Neural progenitor cell (in vitro differentiated cells): ENCODE measurements at regions not wholly inside any gene's neighbourhood (a gene's known extent, or its start where the extent isn't known, plus 50 kb on each side); places are given as distances from the start of the nearest gene placed in this dataset.

Experiments
- DNase-seq: peaks from one replicate; pipeline ENCODE4 v3.0.0-alpha.2; 2016; ENCODE audit warnings: low spot score
- H2AFZ ChIP-seq: fragments of 200-600 bp; sonication (generic); replicated peaks from 2 replicates; pipeline ENCODE4 v1.6.1; 2016; ENCODE audit warnings: antibody characterized with exemption
- H3F3A ChIP-seq: fragments of 200-600 bp; sonication (generic); 2 replicates; pipeline ENCODE4 v1.6.1; 2016; ENCODE audit warnings: antibody characterized with exemption, low read depth
- H3K27ac ChIP-seq: fragments of 200-600 bp; sonication (generic); 2 replicates; pipeline ENCODE4 v1.5.1; 2016; ENCODE audit warnings: mild to moderate bottlenecking
- H3K27me3 ChIP-seq: fragments of 200-600 bp; sonication (generic); 2 replicates; pipeline ENCODE4 v1.6.1; 2016; ENCODE audit warnings: mild to moderate bottlenecking, moderate library complexity
- H3K36me3 ChIP-seq: fragments of 200-600 bp; sonication (generic); 2 replicates; pipeline ENCODE4 v1.5.1; 2016
- H3K4me1 ChIP-seq: fragments of 200-600 bp; sonication (generic); 2 replicates; pipeline ENCODE4 v1.6.1; 2016; ENCODE audit warnings: mixed run types
- H3K4me2 ChIP-seq: fragments of 200-600 bp; sonication (generic); 2 replicates; pipeline ENCODE4 v1.6.1; 2016
- H3K4me3 ChIP-seq: fragments of 200-600 bp; sonication (generic); 2 replicates; pipeline ENCODE4 v1.5.1; 2016
- H3K79me2 ChIP-seq: fragments of 200-600 bp; sonication (generic); 2 replicates; pipeline ENCODE4 v1.6.1; 2016; ENCODE audit warnings: low read depth
- H3K9ac ChIP-seq: fragments of 200-600 bp; sonication (generic); 2 replicates; pipeline ENCODE4 v1.6.1; 2016
- H3K9me3 ChIP-seq: fragments of 200-600 bp; sonication (generic); 2 replicates; pipeline ENCODE4 v1.5.1; 2016; ENCODE audit warnings: low read depth
- H4K20me1 ChIP-seq: fragments of 200-600 bp; sonication (generic); 2 replicates; pipeline ENCODE4 v1.6.1; 2016; ENCODE audit warnings: low read depth
- H3K27ac Mint-ChIP-seq: 3 replicates; pipeline ENCODE4 v1.8.0; 2021; ENCODE audit warnings: mixed read lengths
- H3K27me3 Mint-ChIP-seq: 2 replicates; pipeline ENCODE4 v1.8.0; 2022; ENCODE audit warnings: low read depth, mild to moderate bottlenecking, inconsistent platforms, moderate library complexity, mixed read lengths; ENCODE audit not compliant: insufficient read depth
- H3K36me3 Mint-ChIP-seq: 3 replicates; pipeline ENCODE4 v1.8.0; 2021; ENCODE audit warnings: mixed read lengths
- H3K4me1 Mint-ChIP-seq: 3 replicates; pipeline ENCODE4 v1.8.0; 2021; ENCODE audit warnings: mixed read lengths
- H3K4me3 Mint-ChIP-seq: 3 replicates; pipeline ENCODE4 v1.8.0; 2021; ENCODE audit warnings: mild to moderate bottlenecking, moderate library complexity, mixed read lengths
- H3K9me3 Mint-ChIP-seq: 3 replicates; pipeline ENCODE4 v1.8.0; 2020; ENCODE audit warnings: mixed read lengths
- CTCF ChIP-seq: fragments of 200-600 bp; sonication (generic); IDR thresholded peaks from 2 replicates; pipeline ENCODE4 v1.5.1; 2017; ENCODE audit warnings: antibody characterized with exemption, mild to moderate bottlenecking
- EZH2 ChIP-seq: fragments of 200-600 bp; sonication (generic); IDR thresholded peaks from 2 replicates; pipeline ENCODE4 v1.6.1; 2017; ENCODE audit warnings: antibody characterized with exemption, mild to moderate bottlenecking, moderate library complexity
- EZH2phosphoT487 ChIP-seq: fragments of 200-600 bp; sonication (generic); IDR thresholded peaks from 2 replicates; pipeline ENCODE4 v1.6.1; 2017; ENCODE audit warnings: antibody characterized with exemption

- Histone ChIP-seq H3K79me2 (no peaks in the 10 kb centered on the region), H3K36me3 (no peaks in the 10 kb centered on the region), H3K4me3 (no peak overlapping the region), H3K4me1 (no peaks in the 10 kb centered on the region), H2AFZ (no peak overlapping the region), H3K4me2 (no peak overlapping the region), H3F3A (no peaks in the 10 kb centered on the region), H4K20me1 (no peaks in the 10 kb centered on the region), H3K27me3 (no peaks in the 10 kb centered on the region), H3K27ac (no peak overlapping the region), H3K9ac (no peak overlapping the region), H3K9me3 (no peaks in the 10 kb centered on the region)
- no peaks in the 10 kb centered on the region for H3K36me3 Mint-ChIP-seq
- H3K27ac Mint-ChIP-seq, result no peak overlapping the region
- DNase-seq, result no peak
- peaks cover 16% of the 10 kb centered on the region for H3K9me3 Mint-ChIP-seq
- peaks cover 14% of the 10 kb centered on the region for H3K4me1 Mint-ChIP-seq
- no peak for TF ChIP-seq EZH2phosphoT487
- no peak for TF ChIP-seq CTCF
- no peak for TF ChIP-seq EZH2
- no peak overlapping the region for H3K4me3 Mint-ChIP-seq
- H3K27me3 Mint-ChIP-seq, result no peaks in the 10 kb centered on the region
Observed at GRCh38 chr11:112391086-112391485, 130.4 kb upstream of the PLET1 start.

- no peaks in the 10 kb centered on the region for H3K9me3 ChIP-seq
- Mint-ChIP-seq H3K27ac (peak overlapping the region; percentile 51), H3K27me3 (no peaks in the 10 kb centered on the region), H3K4me1 (peaks cover 14% of the 10 kb centered on the region), H3K36me3 (no peaks in the 10 kb centered on the region), H3K9me3 (peaks cover 12% of the 10 kb centered on the region), H3K4me3 (no peak overlapping the region)
- H3K9ac ChIP-seq, result no peak overlapping the region
- no peak overlapping the region for H3K27ac ChIP-seq
- no peak for TF ChIP-seq EZH2
- TF ChIP-seq EZH2phosphoT487, result no peak
- no peak for TF ChIP-seq CTCF
- no peaks in the 10 kb centered on the region for H3K27me3 ChIP-seq
- H3F3A ChIP-seq, result no peaks in the 10 kb centered on the region
- no peak overlapping the region for H2AFZ ChIP-seq
- no peaks in the 10 kb centered on the region for H4K20me1 ChIP-seq
- DNase-seq, result no peak
- no peak overlapping the region for H3K4me2 ChIP-seq
- H3K79me2 ChIP-seq, result no peaks in the 10 kb centered on the region
- no peak overlapping the region for H3K4me3 ChIP-seq
- no peaks in the 10 kb centered on the region for H3K36me3 ChIP-seq
- no peaks in the 10 kb centered on the region for H3K4me1 ChIP-seq
Observed at GRCh38 chr11:112392904-112393303, 132.2 kb upstream of the PLET1 start.

GRCh38 chr11:112394304-112394703 is 133.6 kb upstream of the PLET1 start:
- peaks cover 27% of the 10 kb centered on the region for H3K4me1 Mint-ChIP-seq
- DNase-seq, result no peak
- no peaks in the 10 kb centered on the region for H3K79me2 ChIP-seq

More at GRCh38 chr11:112394304-112394703, 133.6 kb upstream of the PLET1 start:
- peaks cover 1% of the 10 kb centered on the region for H3K9me3 Mint-ChIP-seq
- Histone ChIP-seq H3F3A (no peaks in the 10 kb centered on the region), H3K27me3 (no peaks in the 10 kb centered on the region), H3K4me2 (no peak overlapping the region), H3K9ac (no peak overlapping the region), H3K27ac (no peak overlapping the region), H3K4me1 (no peaks in the 10 kb centered on the region), H3K4me3 (no peak overlapping the region), H2AFZ (no peak overlapping the region), H4K20me1 (no peaks in the 10 kb centered on the region), H3K9me3 (no peaks in the 10 kb centered on the region), H3K36me3 (no peaks in the 10 kb centered on the region)
- TF ChIP-seq CTCF (no peak), EZH2phosphoT487 (no peak), EZH2 (no peak)
- H3K27ac Mint-ChIP-seq, result no peak overlapping the region
- no peaks in the 10 kb centered on the region for H3K36me3 Mint-ChIP-seq
- no peak overlapping the region for H3K4me3 Mint-ChIP-seq
- no peaks in the 10 kb centered on the region for H3K27me3 Mint-ChIP-seq
